Mesothelial cell of epicardium (in vitro differentiated cells): ENCODE measurements at regions not wholly inside any gene's neighbourhood (a gene's known extent, or its start where the extent isn't known, plus 50 kb on each side); places are given as distances from the start of the nearest gene placed in this dataset.

ENCODE experiments used
- DNase-seq, 2 experiments: peaks; one replicate each; pipeline ENCODE4 v3.0.0; 2021; ENCODE audit warnings: low spot score in 2 of 2; ENCODE audit not compliant: unreplicated experiment in 2 of 2
- H3K27ac Mint-ChIP-seq: 2 replicates; pipeline ENCODE4 v1.8.0; 2021; ENCODE audit warnings: mixed read lengths
- H3K27me3 Mint-ChIP-seq: 2 replicates; pipeline ENCODE4 v1.8.0; 2021; ENCODE audit warnings: low read depth, mixed read lengths
- H3K36me3 Mint-ChIP-seq: 2 replicates; pipeline ENCODE4 v1.8.0; 2021; ENCODE audit warnings: mixed read lengths
- H3K4me1 Mint-ChIP-seq: 2 replicates; pipeline ENCODE4 v1.8.0; 2021; ENCODE audit warnings: mixed read lengths
- H3K4me3 Mint-ChIP-seq: 2 replicates; pipeline ENCODE4 v1.8.0; 2021; ENCODE audit warnings: mild to moderate bottlenecking, moderate library complexity, mixed read lengths
- H3K9me3 Mint-ChIP-seq: 2 replicates; pipeline ENCODE4 v1.8.0; 2021; ENCODE audit warnings: mixed read lengths
- TF ChIP-seq, protein P1 (sequence below): fragments of 200-600 bp; sonication (generic); IDR thresholded peaks from one replicate; pipeline ENCODE4 v1.5.0; 2021; ENCODE audit warnings: antibody characterized with exemption; ENCODE audit not compliant: unreplicated experiment

DNA sequence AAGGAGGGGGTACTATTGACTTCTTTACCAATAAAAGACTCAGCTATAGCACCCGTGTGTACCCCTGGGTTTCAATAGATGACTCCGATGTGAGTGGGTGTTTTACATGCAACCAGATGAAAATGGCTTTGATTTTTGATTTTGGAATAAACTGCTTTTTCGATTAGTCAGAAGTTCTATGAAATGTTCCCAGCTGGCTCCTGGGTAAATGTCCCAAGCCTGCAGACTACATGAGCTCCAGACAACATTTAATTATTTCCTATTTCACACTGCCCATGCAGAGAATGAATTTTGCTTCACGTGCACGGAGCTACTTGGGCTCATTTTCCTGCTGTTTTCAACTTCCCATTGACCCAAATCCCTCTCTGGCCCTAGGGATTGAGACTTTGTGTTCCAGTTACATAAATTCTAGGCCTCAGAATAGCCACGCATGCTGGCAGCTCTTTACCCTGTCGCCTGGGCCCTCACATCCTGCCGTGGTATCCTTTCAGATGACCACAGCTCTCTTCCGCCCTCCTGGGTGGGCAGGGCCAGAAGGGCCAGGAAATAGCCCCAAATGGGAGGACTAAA, 59.7 kb downstream of the GPR6 start:
- DNase-seq: no peak
- no peaks in the 10 kb centered on the region for H3K9me3 Mint-ChIP-seq
- no peak overlapping the region for H3K27ac Mint-ChIP-seq
- H3K4me1 Mint-ChIP-seq: peaks cover 16% of the 10 kb centered on the region
- H3K36me3 Mint-ChIP-seq: no peaks in the 10 kb centered on the region
- no peaks in the 10 kb centered on the region for H3K27me3 Mint-ChIP-seq
- TF ChIP-seq, protein P1, sequence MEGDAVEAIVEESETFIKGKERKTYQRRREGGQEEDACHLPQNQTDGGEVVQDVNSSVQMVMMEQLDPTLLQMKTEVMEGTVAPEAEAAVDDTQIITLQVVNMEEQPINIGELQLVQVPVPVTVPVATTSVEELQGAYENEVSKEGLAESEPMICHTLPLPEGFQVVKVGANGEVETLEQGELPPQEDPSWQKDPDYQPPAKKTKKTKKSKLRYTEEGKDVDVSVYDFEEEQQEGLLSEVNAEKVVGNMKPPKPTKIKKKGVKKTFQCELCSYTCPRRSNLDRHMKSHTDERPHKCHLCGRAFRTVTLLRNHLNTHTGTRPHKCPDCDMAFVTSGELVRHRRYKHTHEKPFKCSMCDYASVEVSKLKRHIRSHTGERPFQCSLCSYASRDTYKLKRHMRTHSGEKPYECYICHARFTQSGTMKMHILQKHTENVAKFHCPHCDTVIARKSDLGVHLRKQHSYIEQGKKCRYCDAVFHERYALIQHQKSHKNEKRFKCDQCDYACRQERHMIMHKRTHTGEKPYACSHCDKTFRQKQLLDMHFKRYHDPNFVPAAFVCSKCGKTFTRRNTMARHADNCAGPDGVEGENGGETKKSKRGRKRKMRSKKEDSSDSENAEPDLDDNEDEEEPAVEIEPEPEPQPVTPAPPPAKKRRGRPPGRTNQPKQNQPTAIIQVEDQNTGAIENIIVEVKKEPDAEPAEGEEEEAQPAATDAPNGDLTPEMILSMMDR: no peak
- no peak overlapping the region for H3K4me3 Mint-ChIP-seq

DNA sequence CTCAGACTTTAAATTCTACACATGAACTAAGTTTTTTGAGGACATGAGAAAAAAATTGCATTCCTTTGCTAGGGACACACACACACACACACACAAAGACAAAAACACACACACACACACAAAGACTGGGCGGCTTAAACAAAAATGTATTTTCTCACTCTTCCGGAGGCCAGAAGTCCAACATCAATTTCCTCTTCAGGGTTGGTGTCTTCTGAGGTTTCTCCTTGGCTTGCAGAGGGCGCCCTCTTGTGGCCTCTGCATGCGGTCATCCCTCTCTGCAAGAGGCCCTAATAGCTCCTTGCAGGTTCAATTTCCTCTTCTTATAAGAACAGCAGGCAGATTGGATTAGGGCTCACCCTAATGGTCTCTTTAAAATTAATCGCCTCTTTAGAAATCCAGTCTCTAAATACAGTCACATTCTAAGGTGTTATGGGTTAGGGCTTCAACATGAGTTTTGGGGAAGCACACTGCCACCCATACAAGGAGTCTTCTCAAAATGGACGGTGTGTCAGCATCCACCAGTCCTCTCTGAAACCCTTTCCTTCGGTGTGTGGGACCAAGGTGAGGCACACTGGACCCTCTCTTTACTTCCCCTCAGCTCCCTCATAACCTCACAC, 61.4 kb downstream of the GPR6 start:
- DNase-seq: peak; percentile 64 to 87
- Mint-ChIP-seq H3K36me3 (no peaks in the 10 kb centered on the region), H3K4me1 (peaks cover 16% of the 10 kb centered on the region), H3K27me3 (no peaks in the 10 kb centered on the region), H3K27ac (peak overlapping the region; percentile 83), H3K9me3 (no peaks in the 10 kb centered on the region), H3K4me3 (peak overlapping the region; percentile 81)
- TF ChIP-seq, protein P1: peak; percentile 66

DNA sequence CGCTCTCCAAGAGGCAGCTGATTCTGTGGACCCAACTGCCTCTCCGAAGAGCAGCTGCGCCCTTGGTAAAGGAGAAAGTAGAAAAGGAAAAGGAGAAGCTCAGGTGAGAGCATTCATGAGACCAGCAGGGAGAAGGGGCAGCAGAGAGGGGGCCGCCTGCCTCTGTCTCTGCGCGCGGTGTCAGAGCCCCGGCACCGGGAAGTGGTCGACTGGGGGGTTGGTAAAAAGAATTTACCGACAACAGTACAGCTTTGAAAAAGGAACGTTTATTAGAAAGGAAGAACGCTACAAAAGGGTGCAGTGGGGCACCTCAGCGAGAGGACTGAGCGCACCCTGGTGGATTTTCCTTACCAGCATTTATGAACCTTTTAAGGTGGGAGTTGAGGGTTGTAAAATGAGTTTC, 61.9 kb downstream of the GPR6 start:
- Mint-ChIP-seq H3K9me3 (no peaks in the 10 kb centered on the region), H3K27ac (peak overlapping the region; percentile 83)
- TF ChIP-seq, protein P1: no peak

DNA sequence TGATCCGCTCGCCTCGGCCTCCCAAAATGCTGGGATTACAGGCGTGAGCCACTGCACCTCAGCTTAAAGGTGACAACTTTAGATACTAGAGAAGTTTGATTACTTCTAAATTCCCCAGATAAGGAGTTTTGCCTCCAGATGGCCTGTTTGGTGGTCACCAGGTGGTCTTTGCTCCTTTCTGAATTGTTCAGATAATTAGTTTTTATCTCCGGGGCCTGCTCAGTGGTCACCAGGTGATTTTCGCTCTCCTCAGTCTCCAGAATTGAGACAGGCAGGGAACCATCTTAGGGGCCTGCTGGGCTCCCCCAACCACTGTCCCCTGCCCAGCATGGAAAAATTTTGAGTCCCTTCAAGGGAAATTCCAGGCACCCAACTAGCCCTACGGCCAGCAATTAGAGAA, 62.6 kb downstream of the GPR6 start:
- Mint-ChIP-seq H3K36me3 (no peaks in the 10 kb centered on the region), H3K27ac (peak overlapping the region; percentile 60), H3K27me3 (no peaks in the 10 kb centered on the region), H3K4me1 (peaks cover 16% of the 10 kb centered on the region), H3K4me3 (no peak overlapping the region), H3K9me3 (no peaks in the 10 kb centered on the region)
- TF ChIP-seq, protein P1: no peak
- DNase-seq: no peak

More for the DNA sequence above, 61.9 kb downstream of the GPR6 start:
- peaks cover 16% of the 10 kb centered on the region for H3K4me1 Mint-ChIP-seq
- H3K4me3 Mint-ChIP-seq: peak overlapping the region; percentile 81
- H3K27me3 Mint-ChIP-seq: no peaks in the 10 kb centered on the region
- H3K36me3 Mint-ChIP-seq: no peaks in the 10 kb centered on the region
- peak in 1 of 2 experiments; percentile 51 for DNase-seq

DNA sequence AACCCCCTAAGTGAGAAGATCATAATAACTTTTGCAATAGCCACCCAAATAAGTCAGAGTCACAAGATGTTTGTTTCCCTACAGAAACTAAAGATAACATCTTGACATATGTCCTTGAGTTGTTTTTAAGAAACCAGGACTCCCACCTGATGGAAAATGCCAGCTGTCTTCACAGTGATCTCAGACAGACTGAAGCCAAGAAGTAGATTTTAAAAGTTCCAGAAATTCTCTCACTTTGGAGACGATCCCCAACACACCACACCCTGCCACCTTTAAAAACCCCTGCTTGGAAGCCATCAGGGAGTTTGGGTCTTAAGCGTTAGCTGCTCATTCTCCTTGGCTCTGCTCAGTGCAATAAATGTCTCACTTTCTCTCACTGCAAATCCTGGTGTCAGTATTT, 63.0 kb downstream of the GPR6 start:
- no peaks in the 10 kb centered on the region for H3K9me3 Mint-ChIP-seq
- H3K27me3 Mint-ChIP-seq: no peaks in the 10 kb centered on the region
- no peak overlapping the region for H3K27ac Mint-ChIP-seq
- TF ChIP-seq, protein P1: no peak
- H3K4me1 Mint-ChIP-seq: peaks cover 16% of the 10 kb centered on the region
- no peak for DNase-seq
- H3K36me3 Mint-ChIP-seq: no peaks in the 10 kb centered on the region
- no peak overlapping the region for H3K4me3 Mint-ChIP-seq
